GM12878 (cell line): ENCODE measurements at regions not wholly inside any gene's neighbourhood (a gene's known extent, or its start where the extent isn't known, plus 50 kb on each side); places are given as distances from the start of the nearest gene placed in this dataset.

Experiments
- ATAC-seq: fragments of 200-7000 bp; cut with Tn5 transposase; 3 replicates; pipeline ENCODE4 v1.9.1; 2020; ENCODE audit warnings: mild to moderate bottlenecking, moderate library complexity
- BruUV-seq: library from RNA; stranded (reverse); fragments of 400-500 nt; replicated peaks from 2 replicates; lab custom pipeline; 2021; lab: Mats Ljungman, UMichigan
- CTCF ChIA-PET: fragments of 300-600 bp; sonication (Branson Sonifier 250); formaldehyde crosslinking; extraction: SDS; loops from one replicate; lab custom pipeline; 2021; ENCODE audit warnings: inconsistent platforms; lab: Yijun Ruan, JAX
- POLR2A ChIA-PET: fragments of 350-600 bp; formaldehyde crosslinking; extraction: SDS; loops from one replicate; lab custom pipeline; 2021; ENCODE audit warnings: inconsistent platforms; lab: Charles Lee
- RAD21 ChIA-PET: fragments of 300-600 bp; sonication (Branson Sonifier 250); formaldehyde crosslinking; loops from one replicate; lab custom pipeline; 2023; ENCODE audit warnings: antibody characterized with exemption; ENCODE audit not compliant: unreplicated experiment; lab: Charles Lee
- SMC1A ChIA-PET: fragments of 300-600 bp; sonication (Branson Sonifier 250); formaldehyde crosslinking; loops from one replicate; lab custom pipeline; 2023; ENCODE audit not compliant: unreplicated experiment, uncharacterized antibody; lab: Charles Lee
- DNase-seq: peaks from one replicate; pipeline ENCODE4 v3.0.0-alpha.2; 2011; ENCODE audit warnings: low read depth, low spot score
- FAIRE-seq: peaks from 3 replicates; lab custom pipeline; 2011; peaks lifted over from hg19 to GRCh38; lab: Jason Lieb, UNC
- H2AFZ ChIP-seq: 2 replicates; pipeline ENCODE4 v1.6.0; 2011; ENCODE audit warnings: low read depth, low read length, control low read depth; ENCODE audit not compliant: control insufficient read depth
- H3K27ac ChIP-seq: 2 replicates; pipeline ENCODE4 v1.5.1; 2011; ENCODE audit warnings: control low read depth; ENCODE audit not compliant: control insufficient read depth, insufficient read depth
- H3K27me3 ChIP-seq, 2 experiments: replicated peaks in 1 of 2; 2 replicates each; pipeline versions ENCODE4 v1.6.0 to v1.6.1; 2011; ENCODE audit warnings: low read length in 1 of 2; ENCODE audit not compliant: control insufficient read depth in 2 of 2, insufficient read depth in 2 of 2
- H3K36me3 ChIP-seq, 2 experiments: 2 replicates each; pipeline ENCODE4 v1.5.1; 2011; ENCODE audit warnings: low read length in 1 of 2; ENCODE audit not compliant: control insufficient read depth in 2 of 2, insufficient read depth in 2 of 2
- H3K4me1 ChIP-seq: 2 replicates; pipeline ENCODE4 v1.6.1; 2011; ENCODE audit warnings: mild to moderate bottlenecking, low read length, moderate library complexity, mixed read lengths; ENCODE audit not compliant: control insufficient read depth, insufficient read depth
- H3K4me2 ChIP-seq: 2 replicates; pipeline ENCODE4 v1.6.0; 2011; ENCODE audit warnings: control low read depth; ENCODE audit not compliant: control insufficient read depth, insufficient read depth
- H3K4me3 ChIP-seq: fragments of 200-600 bp; sonication (generic); 2 replicates; pipeline ENCODE4 v1.5.1; 2016
- H3K79me2 ChIP-seq: 2 replicates; pipeline ENCODE4 v1.6.0; 2011; ENCODE audit warnings: low read length; ENCODE audit not compliant: control insufficient read depth, insufficient read depth
- H3K9ac ChIP-seq: 2 replicates; pipeline ENCODE4 v1.8.0; 2011; ENCODE audit warnings: low read length, control low read depth, mixed read lengths; ENCODE audit not compliant: control insufficient read depth, insufficient read depth
- H3K9me3 ChIP-seq: replicated peaks from 3 replicates; pipeline ENCODE4 v1.5.1; 2011; ENCODE audit warnings: mild to moderate bottlenecking, low read length; ENCODE audit not compliant: control insufficient read depth, insufficient read depth
- H4K20me1 ChIP-seq: 2 replicates; pipeline ENCODE4 v1.6.0; 2011; ENCODE audit not compliant: control insufficient read depth, insufficient read depth
- CEBPB ChIP-seq, 2 experiments: fragments of 150-350 bp in 1 of 2; IDR thresholded peaks; 2 replicates each; pipeline ENCODE4 v1.6.1; 2012 to 2014; ENCODE audit warnings: low read depth in 2 of 2, low read length in 2 of 2, borderline replicate concordance in 1 of 2, inconsistent platforms in 1 of 2
- HCFC1 ChIP-seq: fragments of 150-350 bp; IDR thresholded peaks from 2 replicates; pipeline ENCODE4 v1.6.1; 2014; ENCODE audit warnings: low read length
- KAT2A ChIP-seq: conservative IDR thresholded peaks from 2 replicates; pipeline ENCODE4 v1.6.1; 2011; ENCODE audit warnings: low read depth, low read length; ENCODE audit not compliant: control insufficient read depth
- NR2C1 ChIP-seq: fragments of 450-650 bp; IDR thresholded peaks from 2 replicates; pipeline ENCODE4 v1.6.1; 2017; ENCODE audit warnings: antibody characterized with exemption, mild to moderate bottlenecking, moderate library complexity
- RUNX3 ChIP-seq: IDR thresholded peaks from 2 replicates; pipeline ENCODE4 v1.6.1; 2012; ENCODE audit warnings: low read length, inconsistent platforms
- SUPT20H ChIP-seq: IDR thresholded peaks from 2 replicates; pipeline ENCODE4 v1.6.1; 2011; ENCODE audit warnings: low read depth, mild to moderate bottlenecking, low read length, moderate library complexity, borderline replicate concordance; ENCODE audit not compliant: control insufficient read depth
- ZNF384 ChIP-seq: IDR thresholded peaks from 2 replicates; pipeline ENCODE4 v1.6.1; 2012; ENCODE audit warnings: low read depth, mild to moderate bottlenecking, low read length, improper control_type of control experiment, borderline replicate concordance
- WGBS: methylation state at CpG from one replicate; pipeline ENCODE4 v1.1.6; 2016; ENCODE audit warnings: low lambda C conversion rate; ENCODE audit not compliant: insufficient replicate concordance, insufficient coverage; ENCODE audit errors: missing lambda C conversion rate; 5-methylcytosine and 5-hydroxymethylcytosine counted together
- in situ Hi-C: fragments of 300-500 bp; cut with MboI; formaldehyde crosslinking; loops from 9 replicates; pipeline ENCODE4 v1.14.3; 2018; ENCODE audit warnings: mixed read lengths
- intact Hi-C: fragments of 100-400 bp; cut with micrococcal nuclease; formaldehyde crosslinking; loops from one replicate; pipeline ENCODE4 v1.14.2; 2022; ENCODE audit not compliant: unreplicated experiment
- TF ChIP-seq, protein P1 (sequence below): fragments of 450-650 bp; IDR thresholded peaks from 2 replicates; pipeline ENCODE4 v1.6.1; 2017; ENCODE audit warnings: borderline replicate concordance
- TF ChIP-seq, protein P2 (sequence below): fragments of 450-650 bp; formaldehyde crosslinking; IDR thresholded peaks from 2 replicates; pipeline ENCODE4 v1.5.0; 2022; ENCODE audit warnings: mild to moderate bottlenecking, missing genetic modification characterization

DNA sequence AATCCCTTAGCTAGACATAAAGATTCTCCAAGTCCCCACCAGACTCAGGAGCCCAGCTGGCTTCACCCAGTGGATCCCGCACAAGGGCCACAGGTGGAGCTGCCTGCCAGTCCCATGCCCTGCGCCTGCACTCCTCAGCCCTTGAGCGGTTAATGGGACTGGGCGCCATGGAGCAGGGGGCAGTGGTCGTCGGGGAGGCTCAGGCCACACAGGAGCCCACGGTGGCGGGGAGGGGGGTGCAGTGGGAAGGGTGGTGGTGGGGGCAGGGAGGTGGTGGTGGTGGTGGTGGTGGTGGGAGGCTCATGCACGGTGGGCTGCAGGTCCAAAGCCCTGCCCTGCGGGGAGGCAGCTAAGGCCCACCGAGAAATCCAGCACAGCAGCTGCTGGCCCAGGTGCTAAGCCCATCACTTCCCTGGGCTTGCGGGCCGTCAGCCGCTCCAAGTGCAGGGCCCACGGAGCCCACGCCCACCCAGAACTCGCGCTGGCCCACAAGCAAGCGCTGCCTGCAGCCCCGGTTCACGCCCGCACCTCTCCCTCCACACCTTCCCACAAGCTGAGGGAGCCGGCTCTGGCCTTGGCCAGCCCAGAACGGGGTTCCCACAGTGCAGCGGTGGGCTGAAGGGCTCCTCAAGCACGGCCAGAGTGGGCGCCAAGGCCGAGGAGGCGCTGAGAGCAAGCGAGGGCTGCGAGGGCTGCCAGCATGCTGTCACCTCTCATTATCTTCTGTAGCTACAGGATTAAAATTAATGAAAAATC is 732.5 kb upstream of the POM121L12 start (continued):
- no peak for TF ChIP-seq SUPT20H
- no peak for TF ChIP-seq KAT2A
- TF ChIP-seq, protein P1, sequence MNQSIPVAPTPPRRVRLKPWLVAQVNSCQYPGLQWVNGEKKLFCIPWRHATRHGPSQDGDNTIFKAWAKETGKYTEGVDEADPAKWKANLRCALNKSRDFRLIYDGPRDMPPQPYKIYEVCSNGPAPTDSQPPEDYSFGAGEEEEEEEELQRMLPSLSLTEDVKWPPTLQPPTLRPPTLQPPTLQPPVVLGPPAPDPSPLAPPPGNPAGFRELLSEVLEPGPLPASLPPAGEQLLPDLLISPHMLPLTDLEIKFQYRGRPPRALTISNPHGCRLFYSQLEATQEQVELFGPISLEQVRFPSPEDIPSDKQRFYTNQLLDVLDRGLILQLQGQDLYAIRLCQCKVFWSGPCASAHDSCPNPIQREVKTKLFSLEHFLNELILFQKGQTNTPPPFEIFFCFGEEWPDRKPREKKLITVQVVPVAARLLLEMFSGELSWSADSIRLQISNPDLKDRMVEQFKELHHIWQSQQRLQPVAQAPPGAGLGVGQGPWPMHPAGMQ, result no peak
- TF ChIP-seq ZNF384, result no peak
- TF ChIP-seq, protein P2, sequence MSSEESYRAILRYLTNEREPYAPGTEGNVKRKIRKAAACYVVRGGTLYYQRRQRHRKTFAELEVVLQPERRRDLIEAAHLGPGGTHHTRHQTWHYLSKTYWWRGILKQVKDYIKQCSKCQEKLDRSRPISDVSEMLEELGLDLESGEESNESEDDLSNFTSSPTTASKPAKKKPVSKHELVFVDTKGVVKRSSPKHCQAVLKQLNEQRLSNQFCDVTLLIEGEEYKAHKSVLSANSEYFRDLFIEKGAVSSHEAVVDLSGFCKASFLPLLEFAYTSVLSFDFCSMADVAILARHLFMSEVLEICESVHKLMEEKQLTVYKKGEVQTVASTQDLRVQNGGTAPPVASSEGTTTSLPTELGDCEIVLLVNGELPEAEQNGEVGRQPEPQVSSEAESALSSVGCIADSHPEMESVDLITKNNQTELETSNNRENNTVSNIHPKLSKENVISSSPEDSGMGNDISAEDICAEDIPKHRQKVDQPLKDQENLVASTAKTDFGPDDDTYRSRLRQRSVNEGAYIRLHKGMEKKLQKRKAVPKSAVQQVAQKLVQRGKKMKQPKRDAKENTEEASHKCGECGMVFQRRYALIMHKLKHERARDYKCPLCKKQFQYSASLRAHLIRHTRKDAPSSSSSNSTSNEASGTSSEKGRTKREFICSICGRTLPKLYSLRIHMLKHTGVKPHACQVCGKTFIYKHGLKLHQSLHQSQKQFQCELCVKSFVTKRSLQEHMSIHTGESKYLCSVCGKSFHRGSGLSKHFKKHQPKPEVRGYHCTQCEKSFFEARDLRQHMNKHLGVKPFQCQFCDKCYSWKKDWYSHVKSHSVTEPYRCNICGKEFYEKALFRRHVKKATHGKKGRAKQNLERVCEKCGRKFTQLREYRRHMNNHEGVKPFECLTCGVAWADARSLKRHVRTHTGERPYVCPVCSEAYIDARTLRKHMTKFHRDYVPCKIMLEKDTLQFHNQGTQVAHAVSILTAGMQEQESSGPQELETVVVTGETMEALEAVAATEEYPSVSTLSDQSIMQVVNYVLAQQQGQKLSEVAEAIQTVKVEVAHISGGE (CRISPR knock-in tag), result no peak
- no peak for TF ChIP-seq CEBPB (IDR thresholded peaks at IDR 0.05; ENCODE audit: borderline replicate concordance in 1 of 2, low read depth in 2 of 2, low read length in 2 of 2)
- no peak for TF ChIP-seq HCFC1

DNA sequence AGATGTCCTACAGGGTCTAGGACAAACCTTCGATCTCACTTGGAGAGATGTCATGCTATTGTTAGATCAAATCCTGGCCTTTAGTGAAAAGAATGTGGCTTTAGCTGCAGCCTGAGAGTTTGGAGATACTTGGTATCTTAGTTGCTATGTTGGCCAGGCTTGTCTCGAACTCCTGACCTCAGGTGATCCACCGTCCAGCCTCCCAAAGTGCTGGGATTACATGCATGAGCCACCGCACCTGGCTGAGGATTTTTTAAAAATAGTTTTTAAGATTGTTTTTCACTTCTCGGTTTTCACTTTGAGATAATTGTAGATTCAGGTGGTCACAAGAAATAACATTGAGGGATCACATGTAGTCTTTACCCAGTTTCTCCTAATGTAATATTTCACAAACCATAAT is 738.3 kb upstream of the POM121L12 start:
- H3K4me2 ChIP-seq, result no peak overlapping the region
- intact Hi-C loops, result no loop called here
- RAD21 ChIA-PET, result no interaction called here
- H4K20me1 ChIP-seq, result no peaks in the 10 kb centered on the region
- H2AFZ ChIP-seq, result no peak overlapping the region
- peak; percentile 16; the same call in 1 of the 2 replicates for TF ChIP-seq RUNX3
- no peak for TF ChIP-seq NR2C1
- TF ChIP-seq, all 136 proteins: peak for 1
- SMC1A ChIA-PET, result no interaction called here
- no peak for DNase-seq
- POLR2A ChIA-PET, result no interaction called here
- no peak overlapping the region for H3K27ac ChIP-seq
- peak; percentile 38 for ATAC-seq
- no TSS peak for BruUV-seq
- no peak for FAIRE-seq
- no peaks in the 10 kb centered on the region for H3K4me1 ChIP-seq
- in situ Hi-C loops, result no loop called here
- H3K9ac ChIP-seq, result no peak overlapping the region
- 33% methylated on average over 5 of the region's 5 CpGs for WGBS
- H3K79me2 ChIP-seq, result no peaks in the 10 kb centered on the region
- no peak overlapping the region for H3K4me3 ChIP-seq
- H3K27me3 ChIP-seq, result no peaks in the 10 kb centered on the region
- CTCF ChIA-PET, result no interaction called here
- H3K36me3 ChIP-seq, result no peaks in the 10 kb centered on the region
- H3K9me3 ChIP-seq, result no peaks in the 10 kb centered on the region
